CD4-positive, alpha-beta T cell treated with Interferon alpha-2 for 1 hour (primary cell): ENCODE measurements at regions not wholly inside any gene's neighbourhood (a gene's known extent, or its start where the extent isn't known, plus 50 kb on each side); places are given as distances from the start of the nearest gene placed in this dataset.
"Not testable (repeated sequence)": the region's sequence is repeated elsewhere in the genome, so short reads cannot be mapped to it uniquely, and the experiment has no call there.

Source experiments
- DNase-seq, 2 donors: peaks; one replicate each; pipeline ENCODE4 v3.0.0-alpha.2; 2020 to 2022

- not testable (repeated sequence) for DNase-seq
Measured at GRCh38 chr1:206256935-206257334, 53.6 kb downstream of the SRGAP2 start.

GRCh38 chr1:206261473-206261872 is 58.1 kb downstream of the SRGAP2 start:
- not testable (repeated sequence) for DNase-seq

DNA sequence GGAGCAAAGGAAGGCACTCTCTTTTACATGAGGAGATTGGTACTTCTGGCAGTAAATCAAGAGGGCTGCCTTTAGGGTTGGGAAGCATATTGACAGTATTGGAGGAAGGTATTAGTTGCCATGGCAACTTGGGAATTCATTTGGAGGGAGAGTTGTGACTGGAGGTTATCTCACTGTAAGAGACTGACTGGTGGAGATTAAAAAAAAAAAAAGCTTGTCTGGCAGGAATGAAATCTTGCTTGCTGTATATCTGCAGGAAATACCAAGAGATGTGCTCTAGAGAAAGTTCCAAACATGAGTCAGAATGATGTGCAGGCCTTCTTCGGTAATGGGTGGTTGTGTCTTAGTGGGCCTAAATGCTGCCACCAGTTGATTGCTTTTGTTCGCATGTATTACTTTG is 59.1 kb downstream of the SRGAP2 start:
- not testable (repeated sequence) for DNase-seq

- DNase-seq, result not testable (repeated sequence)
Measured at GRCh38 chr1:206264916-206265315, 61.6 kb downstream of the SRGAP2 start.

DNA sequence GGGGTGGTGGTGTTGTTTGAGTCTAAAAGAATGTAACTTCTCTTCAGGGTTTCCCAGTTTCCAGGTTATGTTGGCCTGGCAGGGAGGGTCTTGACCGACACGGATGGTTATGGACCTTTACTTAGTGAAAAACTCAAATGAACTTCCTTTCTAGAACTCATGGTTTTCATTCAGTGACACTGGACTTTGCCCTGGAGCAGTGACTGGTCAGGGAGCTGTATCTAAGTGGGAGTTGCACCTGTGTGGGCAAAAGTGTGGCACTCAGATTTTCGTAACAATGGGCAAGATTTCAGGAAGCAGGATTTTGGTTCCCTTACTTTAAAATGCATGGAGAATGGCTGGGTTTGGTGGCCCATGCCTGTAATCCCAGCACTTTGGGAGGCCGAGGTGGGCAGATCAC is 67.8 kb downstream of the SRGAP2 start:
- not testable (repeated sequence) for DNase-seq

GRCh38 chr1:206273104-206273503 is 69.8 kb downstream of the SRGAP2 start:
- not testable (repeated sequence) for DNase-seq

DNA sequence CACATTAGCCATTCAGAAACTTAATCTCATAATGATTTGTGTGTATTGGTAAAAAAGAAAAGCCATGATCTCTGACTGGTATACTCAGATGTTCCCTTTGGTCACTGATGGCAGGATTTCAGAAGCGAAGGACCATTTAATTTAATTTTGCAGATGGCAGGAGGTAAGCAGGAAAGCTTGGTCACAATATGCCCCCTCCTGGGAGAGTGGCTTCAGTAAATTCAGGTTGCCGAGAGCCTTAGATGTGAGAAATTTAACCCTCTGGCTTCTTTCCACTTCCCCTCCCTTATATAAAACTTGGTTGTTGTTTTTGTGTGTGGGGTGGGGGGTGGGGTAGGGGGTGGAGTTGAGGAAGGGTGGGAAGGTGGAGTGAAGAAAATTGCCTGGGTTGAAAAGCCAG is 72.8 kb downstream of the SRGAP2 start:
- DNase-seq, result not testable (repeated sequence)

DNA sequence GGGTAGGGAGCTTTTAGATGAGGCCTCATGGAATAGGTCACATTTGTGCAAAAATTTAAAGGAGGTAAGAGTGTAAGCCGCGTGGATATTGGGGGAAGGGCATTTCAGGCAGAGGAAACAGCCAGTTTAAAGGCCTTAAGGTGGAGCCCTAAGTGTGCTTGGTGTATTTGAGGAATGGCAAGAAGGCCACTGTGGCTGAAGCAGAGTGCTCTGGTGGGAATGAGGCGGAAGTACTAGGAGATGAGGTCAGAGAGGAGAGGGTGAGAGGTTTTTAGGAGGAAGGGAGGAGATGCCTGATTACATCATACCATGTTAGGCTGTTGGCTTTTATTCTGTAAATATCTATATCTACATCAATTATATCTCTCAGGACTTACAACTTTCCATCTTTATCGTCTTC is 75.3 kb downstream of the SRGAP2 start:
- peak in 1 of 2 donors; percentile 15 for DNase-seq

DNA sequence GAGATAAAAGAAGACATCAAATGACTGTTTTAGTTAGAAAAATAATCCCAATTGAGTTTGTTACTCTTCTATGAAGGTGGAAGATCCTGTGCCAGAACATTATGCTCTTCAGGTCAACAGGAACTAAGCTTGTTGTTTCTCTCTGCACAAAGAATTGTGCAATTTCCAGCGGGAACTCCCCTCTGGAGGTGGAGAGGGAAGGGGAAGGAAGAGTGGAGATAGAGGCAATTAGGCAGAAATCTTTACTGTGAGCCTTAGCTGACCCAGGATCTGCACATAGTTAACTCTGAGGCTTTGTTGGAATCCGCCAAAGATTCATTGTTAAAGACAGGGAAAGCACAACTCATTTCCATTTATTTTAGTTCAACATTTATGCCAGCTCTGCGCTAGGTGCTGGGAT is 77.3 kb downstream of the SRGAP2 start:
- DNase-seq, result not testable (repeated sequence)

DNA sequence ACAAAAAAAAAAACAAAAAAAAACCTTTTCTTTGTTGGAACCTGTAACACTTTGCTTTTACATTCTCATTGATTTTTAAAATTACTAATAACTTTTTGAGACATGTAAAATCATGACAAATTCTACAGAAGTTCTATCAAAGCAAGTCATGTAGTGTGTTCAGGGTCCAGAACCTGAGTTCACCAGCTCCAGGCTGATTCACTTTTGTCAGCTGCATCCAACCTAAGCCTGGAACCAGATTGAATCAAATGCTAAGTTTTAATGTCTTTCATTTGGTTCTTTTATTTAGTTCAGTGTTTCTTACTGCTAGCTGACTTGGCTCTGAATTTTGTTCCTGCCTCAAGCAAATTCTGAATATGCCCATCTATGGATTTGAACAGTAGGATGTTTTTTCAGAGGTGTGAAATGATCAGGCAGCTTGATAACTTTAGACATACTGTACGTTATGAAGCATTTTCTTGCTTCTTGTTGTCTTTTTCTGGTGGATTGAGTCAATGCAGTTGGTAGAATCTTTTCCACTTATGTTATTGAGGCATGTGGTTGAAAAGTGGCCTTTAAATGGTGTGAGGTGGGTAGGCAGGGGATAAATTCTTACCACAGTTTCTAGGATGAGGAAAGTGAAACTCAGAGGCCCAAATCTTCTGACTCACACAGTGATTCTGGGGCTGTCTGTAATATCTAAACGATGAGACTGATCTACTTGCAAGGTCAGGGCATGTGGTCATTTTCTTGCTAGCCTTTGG is 78.7 kb downstream of the SRGAP2 start:
- not testable (repeated sequence) for DNase-seq

- DNase-seq, result not testable (repeated sequence)
Measured at GRCh38 chr1:206285024-206285960, 82.0 kb downstream of the SRGAP2 start.

GRCh38 chr1:206287759-206288158 is 84.4 kb downstream of the SRGAP2 start:
- DNase-seq, result not testable (repeated sequence)

DNA sequence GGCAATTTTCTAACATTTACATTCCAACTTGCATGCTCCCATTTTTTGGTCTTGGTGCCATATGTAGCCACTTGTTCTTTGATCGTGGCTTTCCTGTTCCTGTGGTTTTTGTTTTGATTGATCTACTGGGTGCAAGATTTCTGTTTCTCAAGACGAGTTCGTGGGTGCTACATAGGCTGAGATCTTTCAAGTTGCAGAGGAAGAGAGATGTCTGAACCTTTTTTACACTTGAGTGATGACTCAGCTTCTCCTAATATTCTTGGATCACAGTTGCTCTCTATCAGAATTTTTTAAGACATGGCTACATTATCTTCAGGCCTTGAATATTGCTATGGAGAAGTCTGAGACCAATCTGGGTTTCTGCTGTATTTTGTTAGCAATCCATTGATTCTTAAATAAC is 85.1 kb downstream of the SRGAP2 start:
- DNase-seq, result not testable (repeated sequence)

- DNase-seq, result not testable (repeated sequence)
Measured at GRCh38 chr1:206297145-206298031, 94.0 kb downstream of the SRGAP2 start.

- DNase-seq, result not testable (repeated sequence)
Measured at GRCh38 chr1:206298032-206298392, 94.7 kb downstream of the SRGAP2 start.

DNA sequence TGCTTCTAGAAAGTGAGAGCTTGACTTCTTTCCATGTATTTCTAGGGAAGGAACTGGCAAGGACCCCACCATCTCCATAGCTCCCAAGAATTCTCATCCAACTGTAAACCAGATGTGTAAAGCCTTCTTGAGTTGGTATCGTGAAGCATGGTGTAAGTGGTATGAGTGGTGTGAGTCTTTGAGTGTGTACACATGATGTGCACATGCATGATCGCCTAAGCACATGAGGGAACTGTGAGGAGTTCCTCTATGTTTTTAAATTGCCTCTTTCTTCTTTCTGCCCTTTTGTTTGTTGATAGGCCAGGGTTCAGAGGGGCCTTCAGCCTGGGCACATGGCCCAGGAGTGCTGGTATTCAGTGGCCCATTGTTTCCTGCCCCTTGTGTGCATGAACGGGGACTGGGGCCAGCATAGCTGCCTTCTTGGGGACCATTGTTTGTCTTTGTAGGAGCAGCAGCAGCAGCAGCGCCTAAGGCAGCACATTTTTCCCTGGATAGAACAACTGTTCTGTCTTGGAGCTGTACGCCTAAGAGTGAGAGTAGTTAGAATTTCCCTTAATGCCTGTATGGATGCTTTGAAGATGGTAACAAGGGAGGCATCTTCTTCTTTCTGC is 95.9 kb downstream of the SRGAP2 start:
- not testable (repeated sequence) for DNase-seq

GRCh38 chr1:206299942-206300341 is 96.6 kb downstream of the SRGAP2 start:
- not testable (repeated sequence) for DNase-seq

DNA sequence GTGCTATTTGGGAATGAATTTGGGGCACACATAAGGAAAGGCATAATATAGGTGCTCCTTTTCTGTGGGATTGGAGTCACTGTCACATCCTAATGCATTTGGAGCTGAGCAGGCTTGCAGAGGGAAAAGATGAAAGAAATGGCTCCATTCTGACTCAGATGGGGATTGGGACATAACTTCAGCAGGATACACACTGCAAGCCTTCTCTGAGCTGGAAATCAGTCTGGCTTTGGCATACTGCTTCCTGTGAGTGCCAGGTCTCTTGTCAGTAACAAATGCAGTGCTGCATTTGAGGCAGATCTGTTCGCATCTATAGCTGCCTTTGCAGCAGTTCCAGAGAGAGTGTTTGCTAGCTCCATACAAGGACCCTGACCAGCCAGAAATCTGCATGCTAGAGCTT is 98.7 kb downstream of the SRGAP2 start:
- not testable (repeated sequence) for DNase-seq

DNA sequence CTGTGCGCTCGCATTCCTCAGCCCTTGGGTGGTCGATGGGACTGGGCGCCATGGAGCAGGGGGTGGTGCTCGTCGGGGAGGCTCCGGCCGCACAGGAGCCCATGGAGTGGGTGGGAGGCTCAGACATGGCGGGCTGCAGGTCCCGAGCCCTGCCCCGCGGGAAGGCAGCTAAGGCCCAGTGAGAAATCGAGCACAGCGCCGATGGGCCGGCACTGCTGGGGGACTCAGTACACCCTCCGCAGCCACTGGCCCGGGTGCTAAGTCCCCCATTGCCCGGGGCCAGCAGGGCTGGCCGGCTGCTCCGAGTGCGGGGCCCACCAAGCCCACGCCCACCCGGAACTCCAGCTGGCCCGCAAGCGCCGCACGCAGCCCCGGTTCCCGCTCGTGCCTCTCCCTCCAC is 104.1 kb downstream of the SRGAP2 start:
- not testable (repeated sequence) for DNase-seq

DNA sequence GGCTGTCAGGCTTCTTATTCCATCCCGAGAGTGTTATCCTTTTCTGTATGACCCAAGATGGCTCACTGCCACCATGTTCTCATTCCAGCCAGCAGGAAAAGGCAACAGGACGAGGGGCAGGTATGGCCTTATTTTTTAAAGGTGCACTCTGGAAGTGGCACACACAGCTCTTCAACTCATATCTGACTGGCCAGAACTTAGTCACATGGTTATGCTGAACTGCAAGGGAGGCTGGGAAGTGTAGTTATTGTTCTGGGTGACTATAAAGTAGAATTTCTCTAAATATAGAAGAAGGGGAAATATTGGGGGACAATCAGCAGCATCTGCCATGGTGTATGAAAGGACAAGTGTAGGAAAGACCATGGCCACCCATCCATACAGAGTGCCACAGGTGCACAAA is 107.6 kb downstream of the SRGAP2 start:
- not testable (repeated sequence) for DNase-seq

- not testable (repeated sequence) for DNase-seq
Measured at GRCh38 chr1:206311611-206312273, 108.4 kb downstream of the SRGAP2 start.

DNA sequence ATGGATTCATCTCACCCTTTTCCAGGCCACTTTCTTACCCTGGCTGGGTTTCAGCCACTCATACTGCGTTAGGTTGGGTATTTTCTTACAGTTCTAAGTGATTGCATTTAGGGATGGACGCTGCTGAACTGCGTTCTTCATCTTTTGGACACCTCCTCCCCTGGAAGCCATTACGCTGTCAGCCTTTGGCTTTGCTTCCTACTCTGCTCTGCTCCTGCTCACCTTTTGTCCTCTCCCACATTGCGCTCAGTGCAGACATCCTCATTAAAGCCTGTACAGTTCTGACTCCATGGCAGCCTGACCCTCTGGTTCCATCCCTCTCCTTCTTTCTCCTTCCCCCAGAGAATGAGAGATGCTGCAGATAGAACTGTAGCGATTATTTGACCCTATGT is 108.9 kb downstream of the SRGAP2 start:
- not testable (repeated sequence) for DNase-seq
